UCSD-AML1 (cell line): ENCODE measurements at regions not wholly inside any gene's neighbourhood (a gene's known extent, or its start where the extent isn't known, plus 50 kb on each side); places are given as distances from the start of the nearest gene placed in this dataset.

Source experiments
- DNase-seq: peaks from one replicate; lab custom pipeline; 2025; ENCODE audit not compliant: unreplicated experiment; lab: John Stamatoyannopoulos, UW

GRCh38 chr2:71784734-71785511, 331.6 kb downstream of the DYSF start:
- no peak for DNase-seq

- DNase-seq, result no peak
These were observed 330.5 kb downstream of the DYSF start for GRCh38 chr2:71783815-71784214.

- DNase-seq, result no peak
These were observed 329.9 kb downstream of the DYSF start for GRCh38 chr2:71783215-71783614.

GRCh38 chr2:71782323-71782722, 329.0 kb downstream of the DYSF start:
- no peak for DNase-seq

- no peak for DNase-seq
These were observed 328.4 kb downstream of the DYSF start for GRCh38 chr2:71781695-71782228.

- DNase-seq, result no peak
These were observed 326.8 kb downstream of the DYSF start for GRCh38 chr2:71780162-71780561.

GRCh38 chr2:71779774-71780105, 326.4 kb downstream of the DYSF start:
- no peak for DNase-seq

- no peak for DNase-seq
These were observed 325.8 kb downstream of the DYSF start for GRCh38 chr2:71778936-71779773.

GRCh38 chr2:71778514-71778913, 325.2 kb downstream of the DYSF start:
- DNase-seq, result no peak

- no peak for DNase-seq
These were observed 324.6 kb downstream of the DYSF start for GRCh38 chr2:71777946-71778345.

- no peak for DNase-seq
These were observed 322.9 kb downstream of the DYSF start for GRCh38 chr2:71776227-71776626.

GRCh38 chr2:71773218-71773617, 319.9 kb downstream of the DYSF start:
- no peak for DNase-seq

GRCh38 chr2:71772510-71773172, 319.3 kb downstream of the DYSF start:
- DNase-seq, result no peak

GRCh38 chr2:71767663-71768062, 314.3 kb downstream of the DYSF start:
- DNase-seq, result no peak

- DNase-seq, result no peak
These were observed 305.7 kb downstream of the DYSF start for GRCh38 chr2:71759060-71759459.

- DNase-seq, result no peak
These were observed 304.0 kb downstream of the DYSF start for GRCh38 chr2:71757351-71757750.

- no peak for DNase-seq
These were observed 303.0 kb downstream of the DYSF start for GRCh38 chr2:71756280-71756906.

- DNase-seq, result no peak
These were observed 298.2 kb downstream of the DYSF start for GRCh38 chr2:71751590-71751989.

GRCh38 chr2:71749671-71750101, 296.3 kb downstream of the DYSF start:
- no peak for DNase-seq

- DNase-seq, result no peak
These were observed 294.9 kb downstream of the DYSF start for GRCh38 chr2:71748227-71748626.

GRCh38 chr2:71747559-71747958, 294.2 kb downstream of the DYSF start:
- no peak for DNase-seq
